Stimulated activated CD4-positive, alpha-beta T cell treated with anti-CD3 and anti-CD28 coated beads, Interleukin-4, amount 100 ng/mL, for 48 hours (primary cell): ENCODE measurements at regions not wholly inside any gene's neighbourhood (a gene's known extent, or its start where the extent isn't known, plus 50 kb on each side); places are given as distances from the start of the nearest gene placed in this dataset.

ENCODE experiments used
- DNase-seq, 2 donors: peaks; one replicate each; pipeline ENCODE4 v3.0.0-alpha.2; 2020; ENCODE audit warnings: low read depth in 2 of 2

- DNase-seq, result no peak
Observed at GRCh38 chr20:50312682-50313521, 122.3 kb downstream of the CEBPB start.

- no peak for DNase-seq
Observed at GRCh38 chr20:50313522-50313820, 122.8 kb downstream of the CEBPB start.

DNA sequence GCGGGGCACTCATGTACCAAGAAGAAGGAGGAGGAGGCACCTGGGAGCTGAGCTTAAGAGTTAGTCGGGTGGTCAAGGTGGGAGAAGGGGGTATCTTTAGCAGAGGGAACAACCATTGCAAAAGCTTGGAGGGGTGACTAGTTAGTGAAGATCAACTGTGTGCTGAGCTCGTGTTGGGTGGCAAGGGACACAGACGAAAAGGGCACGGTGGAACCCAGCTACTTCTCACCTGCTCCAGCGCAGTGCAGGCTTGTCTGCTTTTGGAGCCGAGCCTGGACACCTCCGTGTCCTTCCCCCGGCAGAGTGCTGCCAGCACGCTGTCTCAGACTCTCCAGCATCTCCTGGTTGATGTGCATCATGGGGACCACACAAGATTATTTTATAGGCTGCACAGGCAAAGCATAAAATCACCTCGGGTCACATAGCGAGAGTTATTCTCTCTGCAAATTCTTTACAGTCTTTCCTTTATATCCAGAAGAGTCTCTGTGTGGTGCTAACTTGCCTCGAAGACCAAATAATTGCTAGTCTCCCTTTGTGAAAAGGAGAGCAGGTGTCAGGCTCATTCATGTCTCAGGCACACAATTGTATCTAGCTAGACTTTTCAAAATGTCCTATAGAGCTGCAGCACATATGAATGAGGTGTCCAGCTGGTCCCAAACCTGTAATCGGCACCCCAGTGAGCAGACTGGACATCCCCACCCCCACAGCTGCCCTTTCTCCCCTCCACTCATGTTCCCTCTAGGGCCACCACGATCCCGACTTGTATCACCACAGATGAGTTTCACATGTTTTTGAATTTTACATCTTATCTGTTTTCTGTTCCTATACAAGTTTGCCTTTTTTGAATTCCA, 123.4 kb downstream of the CEBPB start:
- DNase-seq, result no peak

- DNase-seq, result no peak
Observed at GRCh38 chr20:50314678-50315335, 124.2 kb downstream of the CEBPB start.

GRCh38 chr20:50315586-50316551, 125.2 kb downstream of the CEBPB start:
- no peak for DNase-seq

- no peak for DNase-seq
Observed at GRCh38 chr20:50317116-50317515, 126.5 kb downstream of the CEBPB start.

DNA sequence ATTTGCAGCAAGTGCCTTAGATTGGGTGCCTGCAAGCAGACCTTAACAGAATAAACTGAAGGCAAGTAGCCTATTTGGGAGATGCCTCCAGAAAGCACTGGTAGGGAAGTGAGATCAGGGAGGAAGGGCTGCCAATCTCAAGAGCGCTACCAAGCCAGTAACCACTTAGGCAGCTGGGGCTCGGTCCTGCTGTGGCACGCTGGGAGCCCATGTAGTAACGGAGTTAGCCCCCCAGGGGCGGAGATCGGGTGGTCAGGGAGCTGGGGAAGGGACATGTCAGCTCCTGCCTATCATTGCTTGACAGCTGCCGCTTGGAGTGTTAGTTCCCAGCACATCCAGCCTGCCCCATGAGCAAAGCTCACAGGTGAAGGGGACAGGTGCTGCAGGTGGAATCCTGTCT, 127.0 kb downstream of the CEBPB start:
- no peak for DNase-seq

DNA sequence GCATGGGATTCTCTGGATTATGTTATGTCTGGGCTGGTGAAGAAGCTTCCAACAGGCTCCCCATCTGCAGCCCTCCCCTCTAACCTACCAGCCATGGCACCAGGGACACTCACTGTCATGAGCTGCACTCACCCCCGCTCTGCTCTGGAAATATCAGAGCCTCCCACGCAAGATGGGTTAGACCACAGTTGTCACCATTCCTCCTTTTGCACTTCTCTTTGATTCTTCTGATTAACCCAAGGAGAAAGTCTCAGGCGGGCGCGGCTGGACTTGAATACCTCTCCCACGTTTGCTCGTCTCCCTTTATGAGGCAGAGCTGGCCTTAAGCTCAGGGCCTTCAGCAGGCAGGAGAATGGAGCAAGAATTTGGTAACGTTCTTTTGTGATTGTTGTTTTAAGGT, 128.1 kb downstream of the CEBPB start:
- DNase-seq, result no peak

GRCh38 chr20:50320005-50320900, 129.6 kb downstream of the CEBPB start:
- no peak for DNase-seq

GRCh38 chr20:50320901-50321796, 130.5 kb downstream of the CEBPB start:
- peak in 1 of 2 donors; percentile 22 for DNase-seq

- DNase-seq, result no peak
Observed at GRCh38 chr20:50321797-50322480, 131.3 kb downstream of the CEBPB start.

DNA sequence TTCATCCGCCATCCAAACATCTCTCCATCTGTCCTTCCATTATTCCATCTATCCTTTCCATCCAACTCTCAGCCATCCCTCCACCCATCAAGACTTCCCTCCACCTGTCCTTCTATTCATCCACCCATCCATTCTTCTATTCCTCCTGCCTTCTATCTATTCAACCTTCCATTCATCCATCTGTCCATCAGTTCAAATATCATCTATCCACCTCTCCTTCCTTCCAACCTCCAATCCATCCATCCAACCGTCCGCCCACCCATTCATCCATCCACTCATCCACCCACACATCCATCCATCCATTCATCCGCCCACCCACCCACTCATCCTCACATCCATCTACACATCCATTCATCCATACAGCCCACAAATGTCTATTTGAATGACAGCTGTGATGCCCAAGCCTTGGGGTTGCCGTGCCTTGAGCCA, 132.1 kb downstream of the CEBPB start:
- no peak for DNase-seq

GRCh38 chr20:50323209-50323608, 132.6 kb downstream of the CEBPB start:
- DNase-seq, result no peak

DNA sequence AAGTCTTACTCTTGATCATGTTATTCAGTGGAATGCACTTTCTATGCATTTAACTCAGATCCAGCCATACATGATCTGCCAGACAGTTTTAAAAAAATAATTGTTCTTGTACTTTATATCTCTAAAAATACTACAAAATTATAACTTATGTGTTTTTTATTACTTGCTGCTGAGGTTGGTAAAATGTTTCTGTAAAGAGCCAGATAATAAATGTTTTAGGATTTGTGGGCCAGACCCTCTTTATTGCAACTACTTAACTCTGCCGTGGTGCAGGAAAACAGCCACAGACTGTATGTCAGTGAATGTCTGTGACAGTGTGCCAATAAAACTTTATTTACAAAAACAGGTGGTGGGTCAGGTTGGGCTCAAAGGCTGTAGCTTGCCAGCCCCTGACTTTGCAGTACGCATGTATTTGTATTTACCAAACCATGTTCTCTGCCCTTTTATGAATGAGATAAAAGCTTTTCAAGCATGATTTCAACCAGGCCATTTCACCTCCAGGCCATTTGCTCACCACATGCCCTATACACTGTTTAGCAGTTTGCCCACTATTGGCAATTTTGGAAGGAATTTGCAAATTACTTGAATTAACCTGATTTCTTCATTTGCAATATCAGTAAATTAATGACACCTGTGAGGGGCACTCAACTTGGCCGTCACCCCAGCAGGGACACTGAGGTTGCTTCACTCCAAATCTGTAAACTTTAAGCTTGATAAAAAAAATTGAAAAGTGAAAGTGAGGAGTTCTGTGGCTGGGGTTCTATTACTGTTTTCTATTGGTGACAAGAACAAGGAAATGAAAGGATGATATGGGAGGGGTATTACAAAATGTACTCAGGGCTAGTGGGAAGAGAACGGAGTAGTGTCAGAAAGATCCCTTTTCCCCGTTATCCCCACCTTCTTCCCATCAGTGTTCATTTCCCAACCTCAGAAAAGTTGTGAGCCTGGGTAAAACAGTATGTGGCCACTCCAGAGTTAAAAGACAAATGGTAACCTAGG, 133.4 kb downstream of the CEBPB start:
- no peak for DNase-seq

DNA sequence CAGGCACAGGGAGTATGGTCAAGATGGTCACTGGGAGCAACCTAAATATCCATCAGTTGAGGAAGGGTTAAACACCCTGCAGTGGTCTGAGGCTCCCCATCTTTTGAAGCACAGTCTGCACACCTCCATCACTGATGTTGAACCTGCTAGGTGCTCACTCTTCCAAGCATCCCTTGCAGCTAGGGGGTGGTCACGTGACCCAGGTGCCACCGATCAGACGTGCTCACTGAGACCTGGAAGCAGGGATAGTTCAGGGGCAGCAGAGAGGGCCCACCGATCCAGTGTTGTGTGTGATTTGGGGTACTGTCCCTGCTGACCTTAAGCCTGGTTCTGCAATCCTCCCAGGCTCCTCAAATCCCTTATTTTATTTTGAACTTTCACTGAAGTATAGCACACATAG, 134.6 kb downstream of the CEBPB start:
- DNase-seq, result no peak

DNA sequence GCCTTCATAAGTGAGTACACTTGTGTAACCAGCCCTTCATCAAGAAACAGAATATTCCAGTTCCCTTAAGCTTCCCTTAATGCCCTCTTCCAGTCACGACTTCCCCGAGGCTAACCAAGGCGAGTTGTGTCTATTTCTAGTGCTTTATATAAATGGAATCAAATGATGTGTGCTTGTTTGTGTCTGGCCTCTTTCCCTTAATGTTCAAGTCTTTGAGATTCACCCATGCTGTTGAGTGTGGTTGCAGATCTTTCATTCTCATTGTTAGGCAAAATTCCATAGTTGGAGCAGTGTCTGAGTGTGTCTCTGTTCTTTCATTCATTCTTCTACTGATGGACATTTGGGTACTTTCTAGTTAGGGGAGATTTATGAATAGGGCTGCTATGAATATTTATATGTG, 135.0 kb downstream of the CEBPB start:
- DNase-seq, result no peak

- no peak for DNase-seq
Observed at GRCh38 chr20:50327666-50328065, 137.0 kb downstream of the CEBPB start.
